ENCODE measurements at regions not wholly inside any gene's neighbourhood (a gene's known extent, or its start where the extent isn't known, plus 50 kb on each side); places are given as distances from the start of the nearest gene placed in this dataset.

DNA sequence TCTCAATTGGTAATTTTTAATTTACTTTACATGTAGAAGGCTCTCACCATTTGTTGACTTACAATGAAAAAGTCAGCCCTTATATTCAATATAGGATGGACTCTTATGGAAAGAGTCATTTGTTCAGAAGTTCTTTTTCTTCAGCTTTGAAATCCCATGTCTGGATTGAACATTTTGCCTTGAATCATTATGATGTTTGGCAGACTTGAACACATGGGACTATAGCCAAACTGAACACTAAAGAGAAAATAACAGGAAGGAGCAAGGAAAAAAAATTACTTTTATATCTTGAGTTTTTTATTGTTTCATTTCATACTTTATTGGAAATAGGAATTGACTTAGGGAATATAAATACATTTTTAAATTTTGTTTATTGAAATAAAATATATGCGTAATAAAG is 1503.0 kb downstream of the EFNA5 start:
- intact Hi-C loops (cut with DNase I; ENCODE audit: low total_unique reads) = no loop called here
- ATAC-seq = no peak
- Histone ChIP-seq H3K4me1 (no peaks in the 10 kb centered on the region), H3K36me3 (no peaks in the 10 kb centered on the region), H3K27ac (no peak overlapping the region), H3K4me3 (no peak overlapping the region), H3K27me3 (no peaks in the 10 kb centered on the region), H3K9me3 (no peaks in the 10 kb centered on the region)
- TF ChIP-seq POLR2A (IDR thresholded peaks at IDR 0.05) (no peak), CTCF (IDR thresholded peaks at IDR 0.05 in 4 of 5, conservative IDR thresholded peaks at IDR 0.05 in 1 of 5) (no peak)
- no peak for DNase-seq
- in situ Hi-C loops (cut with MboI; ENCODE audit: low sequenced_read_pairs in 4 of 4) = no loop called here

- Histone ChIP-seq H3K27me3 (no peaks in the 10 kb centered on the region), H3K27ac (no peak overlapping the region), H3K4me1 (no peaks in the 10 kb centered on the region), H3K4me3 (no peak overlapping the region), H3K9me3 (no peaks in the 10 kb centered on the region), H3K36me3 (no peaks in the 10 kb centered on the region)
- TF ChIP-seq CTCF (IDR thresholded peaks at IDR 0.05 in 4 of 5, conservative IDR thresholded peaks at IDR 0.05 in 1 of 5) (no peak), POLR2A (IDR thresholded peaks at IDR 0.05) (no peak)
- in situ Hi-C loops (cut with MboI; ENCODE audit: low sequenced_read_pairs in 4 of 4) (no loop called here), intact Hi-C loops (cut with DNase I; ENCODE audit: low total_unique reads) (no loop called here)
- DNase-seq (no peak), ATAC-seq (no peak)
These were observed 1507.5 kb downstream of the EFNA5 start for GRCh38 chr5:106163233-106163632.

- Histone ChIP-seq H3K4me3 (no peak overlapping the region), H3K27me3 (no peaks in the 10 kb centered on the region), H3K9me3 (no peaks in the 10 kb centered on the region), H3K4me1 (no peaks in the 10 kb centered on the region), H3K27ac (no peak overlapping the region), H3K36me3 (no peaks in the 10 kb centered on the region)
- ATAC-seq = no peak
- intact Hi-C loops (cut with DNase I; ENCODE audit: low total_unique reads) (no loop called here), in situ Hi-C loops (cut with MboI; ENCODE audit: low sequenced_read_pairs in 4 of 4) (no loop called here)
- no peak for DNase-seq
- no peak for TF ChIP-seq CTCF (IDR thresholded peaks at IDR 0.05 in 4 of 5, conservative IDR thresholded peaks at IDR 0.05 in 1 of 5)
- no peak for TF ChIP-seq POLR2A (IDR thresholded peaks at IDR 0.05)
These were observed 1511.1 kb downstream of the EFNA5 start for GRCh38 chr5:106159616-106160015.

DNA sequence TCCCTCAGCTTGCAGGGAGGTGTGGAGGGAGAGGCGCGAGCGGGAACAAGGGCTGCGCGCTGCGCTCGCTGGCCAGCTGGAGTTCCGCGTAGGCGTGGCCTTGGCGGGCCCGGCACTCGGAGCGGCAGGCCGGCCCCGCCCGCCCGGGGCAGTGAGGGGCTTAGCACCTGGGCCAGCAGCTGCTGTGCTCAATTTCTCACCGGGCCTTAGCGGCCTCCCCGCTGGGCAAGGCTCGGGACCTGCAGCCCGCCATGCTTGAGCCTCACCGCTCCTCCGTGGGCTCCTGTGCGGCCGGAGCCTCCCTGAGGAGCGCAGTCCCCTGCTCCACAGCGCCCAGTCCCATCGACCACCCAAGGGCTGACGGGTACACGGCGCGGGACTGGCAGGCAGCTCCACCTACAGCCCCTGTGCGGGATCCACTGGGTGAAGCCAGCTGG is 1516.4 kb downstream of the EFNA5 start:
- Histone ChIP-seq H3K36me3 (no peaks in the 10 kb centered on the region), H3K27ac (no peak overlapping the region), H3K27me3 (no peaks in the 10 kb centered on the region), H3K4me1 (no peaks in the 10 kb centered on the region), H3K4me3 (no peak overlapping the region), H3K9me3 (no peaks in the 10 kb centered on the region)
- DNase-seq = no peak
- intact Hi-C loops (cut with DNase I; ENCODE audit: low total_unique reads) = no loop called here
- in situ Hi-C loops (cut with MboI; ENCODE audit: low sequenced_read_pairs in 4 of 4) = no loop called here
- TF ChIP-seq CTCF (IDR thresholded peaks at IDR 0.05 in 4 of 5, conservative IDR thresholded peaks at IDR 0.05 in 1 of 5) = no peak
- no peak for TF ChIP-seq POLR2A (IDR thresholded peaks at IDR 0.05)
- ATAC-seq = no peak

- TF ChIP-seq POLR2A (IDR thresholded peaks at IDR 0.05) = no peak
- no peak for TF ChIP-seq CTCF (IDR thresholded peaks at IDR 0.05 in 4 of 5, conservative IDR thresholded peaks at IDR 0.05 in 1 of 5)
- no peaks in the 10 kb centered on the region for H3K9me3 ChIP-seq
- DNase-seq (no peak), ATAC-seq (no peak)
- no peak overlapping the region for H3K4me3 ChIP-seq
- H3K4me1 ChIP-seq = no peaks in the 10 kb centered on the region
- intact Hi-C loops (cut with DNase I; ENCODE audit: low total_unique reads) = no loop called here
- H3K36me3 ChIP-seq = no peaks in the 10 kb centered on the region
- no peaks in the 10 kb centered on the region for H3K27me3 ChIP-seq
- in situ Hi-C loops (cut with MboI; ENCODE audit: low sequenced_read_pairs in 4 of 4) = no loop called here
- no peak overlapping the region for H3K27ac ChIP-seq
These were observed 1518.2 kb downstream of the EFNA5 start for GRCh38 chr5:106152569-106152968.
